ENCODE measurements at regions not wholly inside any gene's neighbourhood (a gene's known extent, or its start where the extent isn't known, plus 50 kb on each side); places are given as distances from the start of the nearest gene placed in this dataset.

GRCh38 chr4:137029026-137029425 lies 503.3 kb downstream of the PCDH18 start:
- no peak for TF ChIP-seq CTCF (IDR thresholded peaks at IDR 0.05)
- TF ChIP-seq EZH2phosphoT487 (IDR thresholded peaks at IDR 0.05): no peak
